ENCODE measurements at regions not wholly inside any gene's neighbourhood (a gene's known extent, or its start where the extent isn't known, plus 50 kb on each side); places are given as distances from the start of the nearest gene placed in this dataset.

DNA sequence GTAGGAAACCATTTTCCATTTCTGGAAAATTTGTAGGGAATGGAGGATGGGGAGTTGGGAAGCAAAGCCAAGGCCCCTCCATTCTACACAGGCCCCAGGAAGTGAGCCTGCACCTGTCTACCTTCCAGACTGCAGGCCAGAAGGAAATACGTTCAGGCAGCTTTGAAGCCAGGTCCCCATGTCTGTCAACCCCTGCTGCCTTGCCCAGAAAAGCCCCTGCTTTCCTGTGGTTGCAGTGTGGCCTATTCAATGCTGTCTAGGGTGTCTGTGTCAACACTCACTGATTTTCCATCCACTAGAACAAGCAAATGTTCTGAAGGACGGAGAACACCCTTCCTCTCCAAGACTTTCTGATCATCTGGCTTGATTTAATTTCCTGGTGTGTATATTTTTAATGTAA lies 281.9 kb downstream of the TLE3 start:
- intact Hi-C loops (cut with micrococcal nuclease; ENCODE audit: unreplicated experiment), result no loop called here
- Mint-ChIP-seq H3K27ac (ENCODE audit: unreplicated experiment) (no peak overlapping the region), H3K4me3 (ENCODE audit: low read depth, unreplicated experiment) (no peak overlapping the region), H3K36me3 (ENCODE audit: insufficient read depth, unreplicated experiment) (no peaks in the 10 kb centered on the region), H3K27me3 (ENCODE audit: unreplicated experiment) (peaks cover 57% of the 10 kb centered on the region), H3K9me3 (ENCODE audit: low read depth, unreplicated experiment) (no peaks in the 10 kb centered on the region), H3K4me1 (ENCODE audit: low read depth, unreplicated experiment) (peaks cover 8% of the 10 kb centered on the region)
- TF ChIP-seq CTCF (IDR thresholded peaks at IDR 0.05; ENCODE audit: unreplicated experiment), result no peak
- CTCF ChIA-PET, result no interaction called here
- DNase-seq, result no peak
- BruUV-seq (replicated peaks), result no TSS peak

GRCh38 chr15:69816522-69816921 lies 281.2 kb downstream of the TLE3 start:
- no TSS peak for BruUV-seq (replicated peaks)
- H3K4me1 Mint-ChIP-seq (ENCODE audit: low read depth, unreplicated experiment), result peaks cover 8% of the 10 kb centered on the region
- no peaks in the 10 kb centered on the region for H3K9me3 Mint-ChIP-seq (ENCODE audit: low read depth, unreplicated experiment)
- no peak overlapping the region for H3K27ac Mint-ChIP-seq (ENCODE audit: unreplicated experiment)
- no peak for DNase-seq
- H3K36me3 Mint-ChIP-seq (ENCODE audit: insufficient read depth, unreplicated experiment), result no peaks in the 10 kb centered on the region
- CTCF ChIA-PET, result no interaction called here
- intact Hi-C loops (cut with micrococcal nuclease; ENCODE audit: unreplicated experiment), result no loop called here
- TF ChIP-seq CTCF (IDR thresholded peaks at IDR 0.05; ENCODE audit: unreplicated experiment), result no peak
- no peak overlapping the region for H3K4me3 Mint-ChIP-seq (ENCODE audit: low read depth, unreplicated experiment)
- H3K27me3 Mint-ChIP-seq (ENCODE audit: unreplicated experiment), result peaks cover 57% of the 10 kb centered on the region

DNA sequence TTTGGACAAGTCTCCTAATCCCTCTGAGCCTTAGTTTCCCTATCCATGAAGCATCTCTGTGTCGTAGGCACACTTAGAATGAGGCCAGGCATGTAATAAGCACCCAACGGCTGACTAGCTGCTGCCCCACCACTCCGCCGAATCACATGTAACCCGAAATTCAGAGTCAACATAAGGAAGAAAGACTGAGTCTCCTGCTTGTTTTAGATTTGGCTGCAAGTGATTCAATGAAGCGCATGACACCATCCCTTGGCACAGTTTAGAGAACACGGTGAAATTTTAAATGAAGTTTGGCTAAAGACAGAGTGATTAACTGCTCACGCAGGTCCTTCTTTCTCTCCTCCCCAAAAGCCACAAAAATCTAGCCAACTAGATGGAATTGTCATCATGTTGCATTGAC lies 279.2 kb downstream of the TLE3 start:
- no peaks in the 10 kb centered on the region for H3K9me3 Mint-ChIP-seq (ENCODE audit: low read depth, unreplicated experiment)
- no peak overlapping the region for H3K4me3 Mint-ChIP-seq (ENCODE audit: low read depth, unreplicated experiment)
- CTCF ChIA-PET, result no interaction called here
- peaks cover 3% of the 10 kb centered on the region for H3K36me3 Mint-ChIP-seq (ENCODE audit: insufficient read depth, unreplicated experiment)
- no TSS peak for BruUV-seq (replicated peaks)
- intact Hi-C loops (cut with micrococcal nuclease; ENCODE audit: unreplicated experiment), result no loop called here
- no peak overlapping the region for H3K27ac Mint-ChIP-seq (ENCODE audit: unreplicated experiment)
- H3K4me1 Mint-ChIP-seq (ENCODE audit: low read depth, unreplicated experiment), result peaks cover 8% of the 10 kb centered on the region
- peaks cover 76% of the 10 kb centered on the region for H3K27me3 Mint-ChIP-seq (ENCODE audit: unreplicated experiment)
- TF ChIP-seq CTCF (IDR thresholded peaks at IDR 0.05; ENCODE audit: unreplicated experiment), result no peak
- no peak for DNase-seq

- intact Hi-C loops (cut with micrococcal nuclease; ENCODE audit: unreplicated experiment), result no loop called here
- Mint-ChIP-seq H3K9me3 (ENCODE audit: low read depth, unreplicated experiment) (no peaks in the 10 kb centered on the region), H3K4me3 (ENCODE audit: low read depth, unreplicated experiment) (no peak overlapping the region), H3K27me3 (ENCODE audit: unreplicated experiment) (peaks cover 83% of the 10 kb centered on the region), H3K4me1 (ENCODE audit: low read depth, unreplicated experiment) (peaks cover 4% of the 10 kb centered on the region), H3K36me3 (ENCODE audit: insufficient read depth, unreplicated experiment) (peaks cover 3% of the 10 kb centered on the region), H3K27ac (ENCODE audit: unreplicated experiment) (no peak overlapping the region)
- DNase-seq, result no peak
- TF ChIP-seq CTCF (IDR thresholded peaks at IDR 0.05; ENCODE audit: unreplicated experiment), result no peak
- no TSS peak for BruUV-seq (replicated peaks)
- CTCF ChIA-PET, result interaction anchor here (0.6 kb wide), 1 partner anchor 52 kb away, joined by 3 read pairs; no protein-coding TSS in a partner anchor
Measured at GRCh38 chr15:69819371-69819770, 278.3 kb downstream of the TLE3 start.

GRCh38 chr15:69820819-69821218 lies 276.9 kb downstream of the TLE3 start:
- Mint-ChIP-seq H3K4me1 (ENCODE audit: low read depth, unreplicated experiment) (no peaks in the 10 kb centered on the region), H3K36me3 (ENCODE audit: insufficient read depth, unreplicated experiment) (peaks cover 3% of the 10 kb centered on the region), H3K27me3 (ENCODE audit: unreplicated experiment) (peaks cover 98% of the 10 kb centered on the region), H3K4me3 (ENCODE audit: low read depth, unreplicated experiment) (no peak overlapping the region), H3K9me3 (ENCODE audit: low read depth, unreplicated experiment) (no peaks in the 10 kb centered on the region), H3K27ac (ENCODE audit: unreplicated experiment) (no peak overlapping the region)
- BruUV-seq (replicated peaks), result no TSS peak
- intact Hi-C loops (cut with micrococcal nuclease; ENCODE audit: unreplicated experiment), result no loop called here
- CTCF ChIA-PET, result no interaction called here
- no peak for DNase-seq
- TF ChIP-seq CTCF (IDR thresholded peaks at IDR 0.05; ENCODE audit: unreplicated experiment), result no peak

Measured in Calu3 (cell line).